DOHH2 (cell line): ENCODE measurements at regions not wholly inside any gene's neighbourhood (a gene's known extent, or its start where the extent isn't known, plus 50 kb on each side); places are given as distances from the start of the nearest gene placed in this dataset.

Source experiments
- H3F3A ChIP-seq: fragments of 200-600 bp; sonication (generic), shearing (Covaris generic); 2 replicates; pipeline ENCODE4 v1.6.0; 2016; ENCODE audit warnings: antibody characterized with exemption, mild to moderate bottlenecking; ENCODE audit not compliant: control insufficient read depth, insufficient read depth
- H3K27ac ChIP-seq: fragments of 200-600 bp; sonication (generic); 2 replicates; pipeline ENCODE4 v1.5.1; 2014; ENCODE audit warnings: low read depth, mild to moderate bottlenecking, low read length, moderate library complexity
- H3K27me3 ChIP-seq: fragments of 200-600 bp; sonication (generic); 2 replicates; pipeline ENCODE4 v1.6.1; 2014; ENCODE audit warnings: mild to moderate bottlenecking, low read length, mixed read lengths; ENCODE audit not compliant: control insufficient read depth
- H3K36me3 ChIP-seq: fragments of 200-600 bp; sonication (generic); 2 replicates; pipeline ENCODE4 v1.6.1; 2014; ENCODE audit warnings: mild to moderate bottlenecking, low read length, moderate library complexity, mixed read lengths; ENCODE audit not compliant: control insufficient read depth
- H3K4me1 ChIP-seq: fragments of 200-600 bp; sonication (generic); 2 replicates; pipeline ENCODE4 v1.6.1; 2014; ENCODE audit warnings: mild to moderate bottlenecking, low read length, mixed read lengths; ENCODE audit not compliant: control insufficient read depth
- H3K4me2 ChIP-seq: fragments of 200-600 bp; sonication (generic); 2 replicates; pipeline ENCODE4 v1.6.0; 2014; ENCODE audit warnings: mild to moderate bottlenecking, low read length, moderate library complexity
- H3K4me3 ChIP-seq: fragments of 200-600 bp; sonication (generic); 2 replicates; pipeline ENCODE4 v1.5.1; 2014; ENCODE audit warnings: mild to moderate bottlenecking, low read length, mixed read lengths
- H3K79me2 ChIP-seq: fragments of 200-600 bp; sonication (generic); 2 replicates; pipeline ENCODE4 v1.6.1; 2014; ENCODE audit warnings: mild to moderate bottlenecking, low read length, mixed read lengths; ENCODE audit not compliant: control insufficient read depth
- H3K9me2 ChIP-seq: fragments of 200-600 bp; sonication (generic); replicated peaks from 2 replicates; pipeline ENCODE4 v1.6.1; 2014; ENCODE audit warnings: mild to moderate bottlenecking, low read length, mixed read lengths; ENCODE audit not compliant: control insufficient read depth
- H3K9me3 ChIP-seq: fragments of 200-600 bp; sonication (generic); 2 replicates; pipeline ENCODE4 v1.6.1; 2014; ENCODE audit warnings: antibody characterized with exemption, low read length, mixed read lengths; ENCODE audit not compliant: control insufficient read depth, insufficient read depth
- H4K20me1 ChIP-seq: fragments of 200-600 bp; sonication (generic); 2 replicates; pipeline ENCODE4 v1.6.0; 2014; ENCODE audit warnings: low read depth, mild to moderate bottlenecking, antibody characterized with exemption, low read length, moderate library complexity; ENCODE audit not compliant: control insufficient read depth, insufficient read depth
- EZH2phosphoT487 ChIP-seq: fragments of 200-600 bp; sonication (generic); IDR thresholded peaks from 2 replicates; pipeline ENCODE4 v1.6.1; 2017; ENCODE audit warnings: borderline replicate concordance, mild to moderate bottlenecking, antibody characterized with exemption, low read length, moderate library complexity, mixed read lengths
- TF ChIP-seq, protein P1 (sequence below): fragments of 200-600 bp; sonication (generic); IDR thresholded peaks from one replicate; pipeline ENCODE4 v1.5.1; 2014; ENCODE audit warnings: antibody characterized with exemption, mild to moderate bottlenecking, low read depth, low read length; ENCODE audit not compliant: poor library complexity, severe bottlenecking

DNA sequence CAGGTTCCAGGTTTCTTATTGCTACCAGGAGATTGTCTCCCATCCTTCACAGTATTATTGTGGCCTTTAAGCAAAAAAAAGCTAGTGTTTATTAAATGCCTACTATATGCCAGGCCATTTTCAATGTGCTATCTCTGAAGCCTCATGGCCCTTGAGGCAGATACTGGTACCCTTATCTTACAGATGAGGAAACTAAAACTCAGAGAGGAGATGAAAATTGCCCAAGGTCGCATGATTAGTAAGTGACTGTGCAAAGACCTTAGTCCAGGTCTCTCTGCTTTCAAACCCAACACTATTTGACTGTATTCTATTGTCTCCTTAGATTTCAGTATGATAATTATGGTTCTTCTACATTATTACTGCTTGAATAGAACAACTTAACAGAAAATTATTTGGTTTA lies 717.9 kb upstream of the AMOT start:
- Histone ChIP-seq H3K36me3 (no peaks in the 10 kb centered on the region), H3F3A (no peaks in the 10 kb centered on the region), H3K4me3 (no peak overlapping the region), H4K20me1 (no peaks in the 10 kb centered on the region), H3K9me3 (no peaks in the 10 kb centered on the region), H3K9me2 (no peaks in the 10 kb centered on the region), H3K4me2 (no peak overlapping the region), H3K4me1 (no peaks in the 10 kb centered on the region), H3K27ac (no peak overlapping the region), H3K79me2 (no peaks in the 10 kb centered on the region), H3K27me3 (no peaks in the 10 kb centered on the region)
- TF ChIP-seq EZH2phosphoT487: no peak
- TF ChIP-seq, protein P1, sequence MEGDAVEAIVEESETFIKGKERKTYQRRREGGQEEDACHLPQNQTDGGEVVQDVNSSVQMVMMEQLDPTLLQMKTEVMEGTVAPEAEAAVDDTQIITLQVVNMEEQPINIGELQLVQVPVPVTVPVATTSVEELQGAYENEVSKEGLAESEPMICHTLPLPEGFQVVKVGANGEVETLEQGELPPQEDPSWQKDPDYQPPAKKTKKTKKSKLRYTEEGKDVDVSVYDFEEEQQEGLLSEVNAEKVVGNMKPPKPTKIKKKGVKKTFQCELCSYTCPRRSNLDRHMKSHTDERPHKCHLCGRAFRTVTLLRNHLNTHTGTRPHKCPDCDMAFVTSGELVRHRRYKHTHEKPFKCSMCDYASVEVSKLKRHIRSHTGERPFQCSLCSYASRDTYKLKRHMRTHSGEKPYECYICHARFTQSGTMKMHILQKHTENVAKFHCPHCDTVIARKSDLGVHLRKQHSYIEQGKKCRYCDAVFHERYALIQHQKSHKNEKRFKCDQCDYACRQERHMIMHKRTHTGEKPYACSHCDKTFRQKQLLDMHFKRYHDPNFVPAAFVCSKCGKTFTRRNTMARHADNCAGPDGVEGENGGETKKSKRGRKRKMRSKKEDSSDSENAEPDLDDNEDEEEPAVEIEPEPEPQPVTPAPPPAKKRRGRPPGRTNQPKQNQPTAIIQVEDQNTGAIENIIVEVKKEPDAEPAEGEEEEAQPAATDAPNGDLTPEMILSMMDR: no peak

DNA sequence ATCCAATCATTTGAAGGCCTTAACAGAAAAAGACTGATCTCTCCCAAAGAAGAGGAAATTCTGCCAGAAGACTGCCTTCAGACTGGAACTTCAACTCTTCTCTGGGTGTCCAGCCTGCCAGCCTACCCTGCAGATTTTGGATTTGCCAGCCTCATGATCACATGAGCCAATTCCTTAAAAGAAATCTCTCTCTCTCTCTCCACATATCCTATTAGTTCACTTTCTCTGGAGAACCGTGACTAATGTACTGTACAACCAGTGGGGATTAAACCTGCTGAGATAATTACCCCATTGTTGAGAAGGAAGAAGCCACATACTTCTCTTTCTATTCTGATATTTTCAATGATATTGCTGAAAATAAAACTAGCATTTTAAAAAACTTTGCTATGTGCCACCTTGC lies 711.3 kb upstream of the AMOT start:
- no peaks in the 10 kb centered on the region for H3F3A ChIP-seq
- TF ChIP-seq EZH2phosphoT487: no peak
- TF ChIP-seq, protein P1: no peak
- no peaks in the 10 kb centered on the region for H3K4me1 ChIP-seq
- H3K4me2 ChIP-seq: no peak overlapping the region
- no peak overlapping the region for H3K4me3 ChIP-seq
- H3K27ac ChIP-seq: no peak overlapping the region
- no peaks in the 10 kb centered on the region for H3K79me2 ChIP-seq
- H3K27me3 ChIP-seq: no peaks in the 10 kb centered on the region
- no peaks in the 10 kb centered on the region for H3K36me3 ChIP-seq
- no peaks in the 10 kb centered on the region for H4K20me1 ChIP-seq
- H3K9me2 ChIP-seq: no peaks in the 10 kb centered on the region
- H3K9me3 ChIP-seq: no peaks in the 10 kb centered on the region

DNA sequence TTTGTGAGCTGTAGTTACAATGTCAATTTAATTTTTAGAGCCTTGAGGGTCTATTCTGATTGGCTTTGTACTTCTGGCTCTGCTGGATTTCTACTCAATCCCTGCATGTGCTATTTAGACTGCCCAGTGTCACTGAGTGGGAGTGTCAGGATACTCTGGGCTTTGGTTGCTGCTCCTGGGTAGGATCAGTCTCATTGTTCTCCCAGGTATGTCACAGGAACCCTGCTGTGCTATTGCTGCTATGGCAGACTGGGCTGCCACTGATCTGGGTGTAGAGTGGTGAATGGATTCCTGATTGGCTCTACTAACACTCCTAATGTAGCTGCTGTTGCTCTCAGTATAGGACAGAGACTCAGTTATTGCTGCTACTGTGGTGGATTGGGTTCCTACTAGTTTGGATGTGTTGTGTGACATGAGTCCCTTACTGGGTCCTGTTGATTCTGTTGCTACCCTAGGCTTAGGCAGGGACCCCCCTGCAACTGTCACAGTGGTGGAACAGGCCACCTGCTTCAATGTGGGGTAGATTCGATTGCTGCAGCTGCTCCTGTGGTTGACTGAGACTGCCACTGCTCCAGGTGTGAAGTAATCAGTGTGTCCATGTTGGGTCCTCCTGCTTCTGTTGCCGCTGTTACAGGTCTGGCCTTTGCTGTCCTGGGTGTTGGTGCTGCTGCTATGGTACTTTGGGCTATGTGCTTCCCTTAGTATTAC lies 707.8 kb upstream of the AMOT start:
- H3K4me3 ChIP-seq: no peak overlapping the region
- no peak overlapping the region for H3K27ac ChIP-seq
- no peaks in the 10 kb centered on the region for H3K4me1 ChIP-seq
- H3K36me3 ChIP-seq: no peaks in the 10 kb centered on the region
- TF ChIP-seq, protein P1: no peak
- TF ChIP-seq EZH2phosphoT487: no peak
- H3F3A ChIP-seq: no peaks in the 10 kb centered on the region
- no peaks in the 10 kb centered on the region for H3K27me3 ChIP-seq
- H3K9me3 ChIP-seq: no peaks in the 10 kb centered on the region
- H3K9me2 ChIP-seq: no peaks in the 10 kb centered on the region
- H4K20me1 ChIP-seq: no peaks in the 10 kb centered on the region
- H3K4me2 ChIP-seq: no peak overlapping the region
- H3K79me2 ChIP-seq: no peaks in the 10 kb centered on the region
